Lower lobe of right lung (tissue), 2 donors: ENCODE measurements at regions not wholly inside any gene's neighbourhood (a gene's known extent, or its start where the extent isn't known, plus 50 kb on each side); places are given as distances from the start of the nearest gene placed in this dataset.
A peak's percentile ranks its signal among the peaks of the same experiment; 100 is the strongest.

Experiments
- ATAC-seq, 2 donors: fragments of 200-7000 bp; cut with Tn5 transposase; one replicate each; pipeline ENCODE4 v1.9.1; 2020 to 2022; ENCODE audit warnings: mild to moderate bottlenecking in 2 of 2, moderate library complexity in 2 of 2
- DNase-seq: peaks from one replicate; pipeline ENCODE4 v3.0.0-alpha.2; 2020
- H3K27ac ChIP-seq: fragments of 200-600 bp; one replicate; pipeline ENCODE4 v1.8.0; 2022
- H3K27me3 ChIP-seq: fragments of 200-600 bp; one replicate; pipeline ENCODE4 v1.8.0; 2022; ENCODE audit warnings: low read depth
- H3K36me3 ChIP-seq: fragments of 200-600 bp; one replicate; pipeline ENCODE4 v1.8.0; 2022; ENCODE audit warnings: mild to moderate bottlenecking
- H3K4me1 ChIP-seq: fragments of 200-600 bp; one replicate; pipeline ENCODE4 v1.8.0; 2022
- H3K4me3 ChIP-seq: fragments of 200-600 bp; one replicate; pipeline ENCODE4 v1.8.0; 2022; ENCODE audit warnings: mild to moderate bottlenecking
- H3K9me3 ChIP-seq: fragments of 200-600 bp; one replicate; pipeline ENCODE4 v1.8.0; 2022
- intact Hi-C: fragments of 100-400 bp; cut with DNase I; formaldehyde crosslinking; loops from one replicate; pipeline ENCODE4 v1.11.0; 2022
- TF ChIP-seq, protein P1 (sequence below): fragments of 200-600 bp; IDR thresholded peaks from one replicate; pipeline ENCODE4 v1.8.0; 2022; ENCODE audit warnings: antibody characterized with exemption, mild to moderate bottlenecking
- donor health status: DM: no; HTN: yes; CAD: no; lungs with severe emphysema.

DNA sequence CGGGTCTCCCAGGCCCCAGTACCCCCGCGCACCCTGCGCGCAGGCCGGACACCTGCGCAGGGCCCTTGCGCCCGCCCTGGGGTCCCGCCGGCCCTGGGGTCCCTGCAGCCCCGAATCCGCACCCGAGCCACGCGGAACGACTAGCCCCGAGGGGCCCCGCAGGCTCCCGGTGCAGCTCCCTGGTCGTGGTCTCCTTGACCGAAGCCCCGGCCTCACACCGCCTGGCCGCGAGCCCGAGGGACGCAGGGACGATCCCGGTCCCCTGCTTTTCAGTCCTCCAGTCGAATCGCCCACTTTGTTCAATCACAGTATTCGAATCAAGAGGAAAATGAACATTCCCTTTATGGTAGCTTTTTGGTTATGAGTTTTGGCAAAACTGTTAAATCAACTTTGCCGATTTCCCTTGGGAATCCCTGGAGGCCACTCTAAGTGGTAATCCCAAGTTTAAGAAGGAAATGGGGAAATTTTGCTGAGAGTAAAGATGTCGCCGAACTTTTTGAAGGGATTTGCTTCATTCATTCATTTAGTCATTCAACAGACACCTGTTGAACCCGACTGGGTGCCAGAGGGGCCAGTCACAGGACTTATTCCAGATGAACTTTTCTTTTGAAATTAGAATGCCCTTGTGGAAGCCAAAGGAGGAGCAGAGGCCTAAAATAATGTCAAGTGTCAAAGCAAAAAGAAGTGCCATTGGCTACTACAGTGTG, 75.0 kb downstream of the ZIC5 start:
- TF ChIP-seq, protein P1, sequence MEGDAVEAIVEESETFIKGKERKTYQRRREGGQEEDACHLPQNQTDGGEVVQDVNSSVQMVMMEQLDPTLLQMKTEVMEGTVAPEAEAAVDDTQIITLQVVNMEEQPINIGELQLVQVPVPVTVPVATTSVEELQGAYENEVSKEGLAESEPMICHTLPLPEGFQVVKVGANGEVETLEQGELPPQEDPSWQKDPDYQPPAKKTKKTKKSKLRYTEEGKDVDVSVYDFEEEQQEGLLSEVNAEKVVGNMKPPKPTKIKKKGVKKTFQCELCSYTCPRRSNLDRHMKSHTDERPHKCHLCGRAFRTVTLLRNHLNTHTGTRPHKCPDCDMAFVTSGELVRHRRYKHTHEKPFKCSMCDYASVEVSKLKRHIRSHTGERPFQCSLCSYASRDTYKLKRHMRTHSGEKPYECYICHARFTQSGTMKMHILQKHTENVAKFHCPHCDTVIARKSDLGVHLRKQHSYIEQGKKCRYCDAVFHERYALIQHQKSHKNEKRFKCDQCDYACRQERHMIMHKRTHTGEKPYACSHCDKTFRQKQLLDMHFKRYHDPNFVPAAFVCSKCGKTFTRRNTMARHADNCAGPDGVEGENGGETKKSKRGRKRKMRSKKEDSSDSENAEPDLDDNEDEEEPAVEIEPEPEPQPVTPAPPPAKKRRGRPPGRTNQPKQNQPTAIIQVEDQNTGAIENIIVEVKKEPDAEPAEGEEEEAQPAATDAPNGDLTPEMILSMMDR: no peak
- Histone ChIP-seq H3K9me3 (no peaks in the 10 kb centered on the region), H3K27ac (no peak overlapping the region), H3K27me3 (peaks cover 67% of the 10 kb centered on the region), H3K4me1 (peaks cover 10% of the 10 kb centered on the region), H3K36me3 (no peaks in the 10 kb centered on the region), H3K4me3 (no peak overlapping the region)
- intact Hi-C loops: no loop called here
- DNase-seq: no peak
- no peak for ATAC-seq

DNA sequence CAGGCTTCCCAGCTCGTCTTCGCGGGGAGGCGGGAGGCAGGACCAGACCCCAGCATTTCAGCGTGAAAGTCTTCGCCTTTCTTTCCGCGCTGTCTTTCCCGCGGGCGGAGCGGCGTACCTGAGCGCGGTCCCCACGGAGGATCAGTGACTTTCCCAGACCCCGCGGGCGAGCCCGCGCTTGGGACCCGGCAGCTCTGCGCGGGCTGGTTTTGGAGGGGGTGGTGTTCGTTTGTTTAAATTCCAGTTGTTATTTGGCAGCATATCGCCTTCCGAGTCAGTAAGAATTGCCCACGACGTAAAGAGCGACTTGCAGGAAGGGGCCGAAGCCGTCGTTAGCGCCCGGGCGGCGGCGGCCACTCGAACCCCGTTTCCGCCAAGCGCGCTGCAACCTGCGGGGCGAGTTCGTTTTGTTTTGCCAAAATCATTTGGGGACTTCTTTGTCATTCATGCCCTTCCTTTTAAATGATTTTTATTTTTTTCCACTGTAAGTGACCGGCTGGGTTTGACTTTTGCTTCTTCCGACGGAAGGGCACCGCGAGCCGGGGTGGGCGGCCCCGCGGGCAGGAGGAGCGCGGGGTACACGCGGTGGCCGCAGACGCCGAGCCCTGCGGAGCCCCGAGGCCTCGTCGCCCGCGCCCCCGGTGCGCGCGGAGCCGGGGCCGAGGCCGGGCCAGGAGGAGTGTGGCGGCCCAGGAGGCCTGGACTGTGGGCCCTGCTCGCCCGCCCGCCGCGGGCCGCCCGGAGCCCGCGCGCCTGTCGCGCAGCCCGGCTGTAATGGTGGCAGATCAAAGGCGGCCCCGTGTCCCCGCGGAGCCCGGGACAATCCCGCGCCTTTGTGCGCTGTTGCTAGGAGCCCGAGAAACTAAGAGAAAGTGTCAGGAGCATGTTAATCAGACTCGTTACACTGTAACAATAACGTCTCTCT, 75.9 kb downstream of the ZIC5 start:
- H3K4me1 ChIP-seq: peaks cover 10% of the 10 kb centered on the region
- TF ChIP-seq, protein P1: no peak
- no peaks in the 10 kb centered on the region for H3K9me3 ChIP-seq
- no peak overlapping the region for H3K27ac ChIP-seq
- peak overlapping the region; percentile 50 for H3K4me3 ChIP-seq
- intact Hi-C loops: no loop called here
- ATAC-seq (peak in 1 of 2 donors; percentile 29), DNase-seq (no peak)
- H3K36me3 ChIP-seq: no peaks in the 10 kb centered on the region
- H3K27me3 ChIP-seq: peaks cover 61% of the 10 kb centered on the region

DNA sequence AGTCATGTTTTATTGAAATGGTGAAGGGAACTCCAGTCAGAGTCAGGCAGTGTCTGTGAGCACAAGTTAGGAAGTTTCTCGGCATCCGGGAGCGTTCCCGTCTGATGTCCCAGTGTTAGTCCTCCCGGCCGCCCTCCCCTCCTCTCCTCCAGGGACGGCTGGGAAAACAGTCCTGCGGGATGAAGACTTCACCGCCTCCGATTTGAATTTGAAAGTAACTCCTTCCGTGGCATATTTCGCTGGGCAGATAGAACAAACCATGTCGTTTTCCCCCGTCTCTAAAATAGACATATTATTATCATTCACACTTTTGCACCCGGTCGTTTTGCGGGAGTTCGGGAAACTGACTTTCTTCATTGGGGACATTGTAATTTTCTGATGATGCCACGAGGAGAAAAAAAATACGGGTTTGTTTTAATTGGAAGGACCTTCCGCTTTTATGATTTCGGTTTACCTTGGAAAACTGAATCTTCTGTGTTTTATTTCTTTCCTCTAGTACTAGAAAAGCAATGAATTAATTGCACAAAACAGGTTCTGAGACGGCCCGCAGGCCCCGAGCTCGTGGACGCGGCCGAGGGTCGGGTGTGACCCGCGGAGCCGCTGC, 76.6 kb downstream of the ZIC5 start:
- Histone ChIP-seq H3K27me3 (peaks cover 56% of the 10 kb centered on the region), H3K9me3 (no peaks in the 10 kb centered on the region), H3K27ac (no peak overlapping the region), H3K36me3 (no peaks in the 10 kb centered on the region), H3K4me3 (peak overlapping the region; percentile 50), H3K4me1 (peaks cover 10% of the 10 kb centered on the region)
- DNase-seq: no peak
- TF ChIP-seq, protein P1: no peak
- peak in 1 of 2 donors; percentile 12 for ATAC-seq
- intact Hi-C loops: no loop called here

DNA sequence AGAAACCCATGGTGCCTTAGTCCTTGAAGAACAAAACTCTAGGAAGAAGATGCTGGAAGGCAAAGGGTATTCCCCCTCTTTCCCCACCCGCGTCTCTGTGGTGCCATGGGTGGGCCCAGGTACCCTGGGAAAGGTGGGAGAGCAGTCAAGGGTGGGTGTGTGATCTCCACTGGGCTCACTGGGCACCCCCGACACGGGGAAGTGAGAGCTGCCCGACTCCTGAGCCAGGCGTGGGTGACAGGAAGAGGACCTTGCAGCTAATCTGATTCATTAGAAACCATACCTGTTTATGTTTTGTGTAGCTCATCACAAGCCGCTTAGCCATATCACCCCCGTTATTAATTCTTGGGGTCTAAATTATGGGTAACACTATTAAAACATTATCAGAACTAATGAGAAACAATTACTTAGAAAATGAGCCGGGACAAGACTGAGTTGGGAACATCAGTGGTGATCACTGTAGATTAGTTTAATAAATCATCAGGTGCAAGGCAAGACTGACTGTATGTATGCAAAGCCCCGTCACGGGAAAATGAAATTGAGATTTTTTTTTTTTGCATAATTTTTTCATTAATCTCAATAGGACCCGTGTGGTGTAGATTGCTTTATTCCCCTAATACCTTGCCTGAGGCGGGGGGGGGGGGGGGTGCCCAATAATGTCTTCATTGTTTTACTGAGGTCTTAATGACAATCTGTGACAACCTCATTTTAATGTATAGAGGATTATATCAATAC, 77.3 kb downstream of the ZIC5 start:
- peaks cover 50% of the 10 kb centered on the region for H3K27me3 ChIP-seq
- no peak for DNase-seq
- no peak for ATAC-seq
- no peak overlapping the region for H3K27ac ChIP-seq
- H3K4me1 ChIP-seq: peaks cover 10% of the 10 kb centered on the region
- H3K9me3 ChIP-seq: no peaks in the 10 kb centered on the region
- TF ChIP-seq, protein P1: no peak
- H3K36me3 ChIP-seq: no peaks in the 10 kb centered on the region
- no peak overlapping the region for H3K4me3 ChIP-seq
- intact Hi-C loops: no loop called here

DNA sequence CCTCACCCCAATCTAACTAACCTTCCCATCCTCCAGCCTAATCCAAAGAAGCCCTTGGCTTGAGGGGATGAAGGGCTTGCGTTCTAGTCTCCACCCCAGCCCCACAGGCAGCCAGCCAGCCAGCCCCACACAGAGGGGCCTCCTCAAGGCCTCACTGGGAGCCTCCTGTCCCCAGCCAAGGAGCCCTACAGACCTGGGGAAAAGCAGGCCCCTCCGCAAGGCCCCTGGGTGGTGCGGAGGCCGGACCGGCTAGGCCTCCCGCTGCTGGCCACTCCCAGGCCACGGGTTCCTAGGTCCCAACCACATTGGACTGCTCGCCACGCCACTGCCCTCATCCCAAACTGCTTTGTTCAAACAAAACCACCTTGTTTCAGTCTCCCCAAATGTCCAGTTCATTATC, 78.0 kb downstream of the ZIC5 start:
- Histone ChIP-seq H3K36me3 (no peaks in the 10 kb centered on the region), H3K27ac (no peak overlapping the region), H3K4me3 (no peak overlapping the region), H3K4me1 (peaks cover 10% of the 10 kb centered on the region), H3K27me3 (peaks cover 43% of the 10 kb centered on the region), H3K9me3 (no peaks in the 10 kb centered on the region)
- intact Hi-C loops: no loop called here
- peak; percentile 16 to 29 for ATAC-seq
- TF ChIP-seq, protein P1: no peak
- DNase-seq: no peak
